DND-41 (cell line): ENCODE measurements at regions not wholly inside any gene's neighbourhood (a gene's known extent, or its start where the extent isn't known, plus 50 kb on each side); places are given as distances from the start of the nearest gene placed in this dataset.

Source experiments
- ATAC-seq: fragments of 200-7000 bp; cut with Tn5 transposase; 3 replicates; pipeline ENCODE4 v1.9.1; 2021; ENCODE audit warnings: low read depth; ENCODE audit not compliant: insufficient read depth
- DNase-seq: peaks from one replicate; pipeline ENCODE4 v3.0.0-alpha.2; 2020
- H2AFZ ChIP-seq: 2 replicates; pipeline ENCODE4 v1.6.0; 2012; ENCODE audit warnings: low read depth, low read length
- H3K27ac ChIP-seq: 2 replicates; pipeline ENCODE4 v1.5.1; 2012; ENCODE audit warnings: low read length, inconsistent platforms
- H3K27me3 ChIP-seq: fragments of 200-600 bp; sonication (generic); 2 replicates; pipeline ENCODE4 v1.6.0; 2012; ENCODE audit warnings: low read length, mild to moderate bottlenecking, inconsistent platforms; ENCODE audit not compliant: insufficient read depth, poor library complexity
- H3K36me3 ChIP-seq: 2 replicates; pipeline ENCODE4 v1.5.1; 2012; ENCODE audit warnings: low read length, inconsistent platforms; ENCODE audit not compliant: insufficient read depth
- H3K4me1 ChIP-seq: 2 replicates; pipeline ENCODE4 v1.5.1; 2012; ENCODE audit warnings: mild to moderate bottlenecking, low read length; ENCODE audit not compliant: insufficient read depth
- H3K4me2 ChIP-seq: 2 replicates; pipeline ENCODE4 v1.6.0; 2012; ENCODE audit warnings: mild to moderate bottlenecking, moderate library complexity, low read length, inconsistent platforms; ENCODE audit not compliant: insufficient read depth
- H3K4me3 ChIP-seq, 2 experiments: fragments of 200-600 bp in 1 of 2; shearing (Covaris generic) in 1 of 2; 2 replicates each; pipeline ENCODE4 v1.5.1; 2012 to 2016; ENCODE audit warnings: inconsistent platforms in 2 of 2, low read length in 2 of 2, mild to moderate bottlenecking in 2 of 2, low read depth in 1 of 2, moderate library complexity in 1 of 2
- H3K79me2 ChIP-seq: 2 replicates; pipeline ENCODE4 v1.6.0; 2012; ENCODE audit warnings: low read length, inconsistent platforms; ENCODE audit not compliant: insufficient read depth
- H3K9ac ChIP-seq: 2 replicates; pipeline ENCODE4 v1.6.0; 2012; ENCODE audit warnings: low read depth, mild to moderate bottlenecking, inconsistent platforms, low read length, moderate library complexity
- H3K9me3 ChIP-seq: 2 replicates; pipeline ENCODE4 v1.5.1; 2012; ENCODE audit warnings: low read length, moderate library complexity, mild to moderate bottlenecking, inconsistent platforms; ENCODE audit not compliant: insufficient read depth, severe bottlenecking
- H4K20me1 ChIP-seq: 2 replicates; pipeline ENCODE4 v1.6.0; 2012; ENCODE audit warnings: low read length; ENCODE audit not compliant: insufficient read depth
- EZH2 ChIP-seq: IDR thresholded peaks from 3 replicates; pipeline ENCODE4 v1.6.1; 2012; ENCODE audit warnings: borderline replicate concordance, low read depth, mild to moderate bottlenecking, moderate library complexity, low read length, inconsistent platforms; ENCODE audit not compliant: severe bottlenecking
- TF ChIP-seq, protein P1 (sequence below): IDR thresholded peaks from 2 replicates; pipeline ENCODE4 v1.5.1; 2012; ENCODE audit warnings: borderline replicate concordance, low read length, moderate library complexity, mild to moderate bottlenecking; ENCODE audit not compliant: poor library complexity, severe bottlenecking; ENCODE audit errors: extremely low read depth

DNA sequence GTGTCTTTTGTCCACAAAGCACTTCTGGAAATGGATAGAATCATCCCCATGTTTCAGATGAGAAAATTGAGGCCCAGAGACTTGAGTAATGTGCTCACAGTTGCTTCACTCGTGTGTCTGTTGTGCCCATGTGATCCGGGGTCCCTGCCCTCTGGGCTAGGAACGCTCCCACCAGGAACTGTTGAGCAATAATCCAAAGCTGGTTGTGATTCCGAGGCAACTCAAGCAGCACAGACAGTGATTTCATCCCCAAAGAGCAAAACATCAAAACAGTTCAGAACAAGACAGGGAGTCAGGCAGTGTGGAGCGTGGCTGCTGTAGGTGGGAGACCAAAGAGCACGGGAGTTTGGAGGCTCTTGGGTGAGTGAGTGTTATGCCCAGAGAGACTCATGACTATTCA is 205.0 kb upstream of the ASIC2 start:
- Histone ChIP-seq H4K20me1 (no peaks in the 10 kb centered on the region), H3K9me3 (no peaks in the 10 kb centered on the region), H3K4me1 (no peaks in the 10 kb centered on the region), H3K4me2 (no peak overlapping the region), H3K4me3 (no peak overlapping the region), H3K36me3 (no peaks in the 10 kb centered on the region), H3K27ac (no peak overlapping the region), H3K9ac (no peak overlapping the region), H3K27me3 (no peaks in the 10 kb centered on the region), H2AFZ (no peak overlapping the region), H3K79me2 (no peaks in the 10 kb centered on the region)
- ATAC-seq (no peak), DNase-seq (no peak)
- TF ChIP-seq EZH2 = no peak

DNA sequence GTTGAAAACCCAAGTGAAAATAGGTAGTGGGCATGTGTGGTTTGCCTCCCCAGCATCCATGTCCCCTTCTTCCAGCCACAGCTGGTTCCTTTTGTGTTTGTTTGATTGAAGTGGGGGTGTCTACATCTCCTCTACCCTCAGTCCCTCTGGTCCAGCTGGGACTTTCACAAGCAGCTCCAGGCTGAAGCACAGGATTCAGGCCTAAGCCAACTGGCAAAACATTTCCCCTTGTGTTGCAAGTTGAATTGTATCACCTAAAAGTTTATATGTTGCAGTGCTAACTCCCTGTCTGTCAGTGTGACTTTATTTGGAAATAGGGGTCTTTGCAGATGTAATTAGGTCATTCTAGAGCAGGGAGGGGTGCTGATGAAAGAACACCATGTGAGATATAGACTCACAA is 205.9 kb upstream of the ASIC2 start:
- ATAC-seq (no peak), DNase-seq (no peak)
- H3K27me3 ChIP-seq = no peaks in the 10 kb centered on the region
- no peak overlapping the region for H3K9ac ChIP-seq
- H3K36me3 ChIP-seq = no peaks in the 10 kb centered on the region
- no peak for TF ChIP-seq EZH2
- TF ChIP-seq, protein P1, sequence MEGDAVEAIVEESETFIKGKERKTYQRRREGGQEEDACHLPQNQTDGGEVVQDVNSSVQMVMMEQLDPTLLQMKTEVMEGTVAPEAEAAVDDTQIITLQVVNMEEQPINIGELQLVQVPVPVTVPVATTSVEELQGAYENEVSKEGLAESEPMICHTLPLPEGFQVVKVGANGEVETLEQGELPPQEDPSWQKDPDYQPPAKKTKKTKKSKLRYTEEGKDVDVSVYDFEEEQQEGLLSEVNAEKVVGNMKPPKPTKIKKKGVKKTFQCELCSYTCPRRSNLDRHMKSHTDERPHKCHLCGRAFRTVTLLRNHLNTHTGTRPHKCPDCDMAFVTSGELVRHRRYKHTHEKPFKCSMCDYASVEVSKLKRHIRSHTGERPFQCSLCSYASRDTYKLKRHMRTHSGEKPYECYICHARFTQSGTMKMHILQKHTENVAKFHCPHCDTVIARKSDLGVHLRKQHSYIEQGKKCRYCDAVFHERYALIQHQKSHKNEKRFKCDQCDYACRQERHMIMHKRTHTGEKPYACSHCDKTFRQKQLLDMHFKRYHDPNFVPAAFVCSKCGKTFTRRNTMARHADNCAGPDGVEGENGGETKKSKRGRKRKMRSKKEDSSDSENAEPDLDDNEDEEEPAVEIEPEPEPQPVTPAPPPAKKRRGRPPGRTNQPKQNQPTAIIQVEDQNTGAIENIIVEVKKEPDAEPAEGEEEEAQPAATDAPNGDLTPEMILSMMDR = no peak
- H4K20me1 ChIP-seq = no peaks in the 10 kb centered on the region
- H3K79me2 ChIP-seq = no peaks in the 10 kb centered on the region
- no peak overlapping the region for H2AFZ ChIP-seq
- no peaks in the 10 kb centered on the region for H3K9me3 ChIP-seq
- H3K4me1 ChIP-seq = no peaks in the 10 kb centered on the region
- H3K4me3 ChIP-seq = no peak overlapping the region
- no peak overlapping the region for H3K27ac ChIP-seq
- no peak overlapping the region for H3K4me2 ChIP-seq

DNA sequence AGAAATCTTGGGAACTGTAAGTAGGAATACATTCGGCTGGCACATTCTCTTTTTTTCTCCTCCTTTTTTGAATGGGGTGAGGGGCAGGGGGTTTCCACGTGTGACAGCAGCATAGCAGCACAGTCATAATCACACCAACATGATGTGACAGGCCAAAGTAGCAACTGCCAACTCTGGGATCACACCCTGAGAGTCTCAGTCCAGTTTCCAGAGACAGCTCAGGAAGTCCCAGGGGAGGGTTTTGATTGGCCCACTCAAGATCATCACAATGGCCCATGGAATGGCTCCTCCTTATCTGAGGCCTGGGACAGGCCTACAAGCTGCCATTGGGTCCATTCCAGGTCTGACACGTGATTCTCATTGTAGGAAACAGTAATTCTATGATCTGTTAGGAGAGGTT is 207.1 kb upstream of the ASIC2 start:
- no peaks in the 10 kb centered on the region for H4K20me1 ChIP-seq
- no peak overlapping the region for H3K4me2 ChIP-seq
- H3K36me3 ChIP-seq = no peaks in the 10 kb centered on the region
- H3K27me3 ChIP-seq = no peaks in the 10 kb centered on the region
- H3K4me1 ChIP-seq = no peaks in the 10 kb centered on the region
- ATAC-seq (no peak), DNase-seq (no peak)
- H3K9ac ChIP-seq = no peak overlapping the region
- H2AFZ ChIP-seq = no peak overlapping the region
- no peak for TF ChIP-seq EZH2
- TF ChIP-seq, protein P1 = no peak
- no peak overlapping the region for H3K27ac ChIP-seq
- no peaks in the 10 kb centered on the region for H3K9me3 ChIP-seq
- H3K4me3 ChIP-seq = no peak overlapping the region
- H3K79me2 ChIP-seq = no peaks in the 10 kb centered on the region

DNA sequence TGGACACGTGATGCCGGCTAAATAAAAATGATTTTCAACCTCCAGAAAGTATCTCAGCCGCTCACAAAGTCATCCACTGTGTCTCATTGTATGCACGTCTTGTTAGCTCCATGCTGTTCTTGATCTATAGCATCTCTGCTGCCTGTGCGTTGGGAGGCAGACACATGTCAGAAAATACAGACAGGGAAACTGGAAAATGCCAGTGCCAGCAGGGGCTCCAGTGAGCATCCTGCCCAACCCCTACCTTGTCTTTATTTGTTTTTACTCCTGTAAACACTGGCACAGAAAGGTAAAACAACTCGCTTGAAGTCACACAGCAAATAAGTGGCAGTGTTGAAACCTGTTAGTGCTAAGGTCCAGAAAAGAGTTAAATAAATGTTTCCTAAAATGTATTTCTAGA is 208.1 kb upstream of the ASIC2 start:
- Histone ChIP-seq H3K4me3 (no peak overlapping the region), H2AFZ (no peak overlapping the region), H3K27ac (no peak overlapping the region), H3K9me3 (no peaks in the 10 kb centered on the region), H3K27me3 (no peaks in the 10 kb centered on the region), H4K20me1 (no peaks in the 10 kb centered on the region), H3K4me2 (no peak overlapping the region), H3K79me2 (no peaks in the 10 kb centered on the region), H3K4me1 (no peaks in the 10 kb centered on the region), H3K36me3 (no peaks in the 10 kb centered on the region), H3K9ac (no peak overlapping the region)
- TF ChIP-seq, protein P1 = no peak
- no peak for TF ChIP-seq EZH2
- ATAC-seq (no peak), DNase-seq (no peak)
